ENCODE measurements at regions not wholly inside any gene's neighbourhood (a gene's known extent, or its start where the extent isn't known, plus 50 kb on each side); places are given as distances from the start of the nearest gene placed in this dataset.

- ChIA-PET POLR2A (ENCODE audit: low non-redundant PET) (no interaction called here), CTCF (no interaction called here)
- no peak overlapping the region for H3K27ac ChIP-seq
- TF ChIP-seq CTCF (conservative IDR thresholded peaks at IDR 0.05; ENCODE audit: low read depth): no peak
- peak; percentile 1 for DNase-seq (ENCODE audit: low spot score)
Observed at GRCh38 chr4:60531776-60532379, 668.2 kb upstream of the ADGRL3 start.

GRCh38 chr4:60544981-60545380, 655.1 kb upstream of the ADGRL3 start:
- ChIA-PET CTCF (no interaction called here), POLR2A (ENCODE audit: low non-redundant PET) (no interaction called here)
- H3K27ac ChIP-seq: no peak overlapping the region
- TF ChIP-seq CTCF (conservative IDR thresholded peaks at IDR 0.05; ENCODE audit: low read depth): no peak
- DNase-seq (ENCODE audit: low spot score): no peak

- ChIA-PET CTCF (interaction anchor here (0.5 to 0.7 kb wide), 3 partner anchors 12 to 451 kb away, joined by 3 to 5 read pairs (median 3); no protein-coding TSS in a partner anchor), POLR2A (ENCODE audit: low non-redundant PET) (no interaction called here)
- H3K27ac ChIP-seq: no peak overlapping the region
- DNase-seq (ENCODE audit: low spot score): no peak
- no peak for TF ChIP-seq CTCF (conservative IDR thresholded peaks at IDR 0.05; ENCODE audit: low read depth)
Observed at GRCh38 chr4:60562334-60562733, 637.8 kb upstream of the ADGRL3 start.

GRCh38 chr4:60565558-60565957, 634.6 kb upstream of the ADGRL3 start:
- POLR2A ChIA-PET (ENCODE audit: low non-redundant PET): no interaction called here
- no peak overlapping the region for H3K27ac ChIP-seq
- CTCF ChIA-PET: interaction anchor here (0.7 kb wide), 1 partner anchor 284 kb away, joined by 5 read pairs; no protein-coding TSS in a partner anchor
- no peak for TF ChIP-seq CTCF (conservative IDR thresholded peaks at IDR 0.05; ENCODE audit: low read depth)
- DNase-seq (ENCODE audit: low spot score): no peak

- POLR2A ChIA-PET (ENCODE audit: low non-redundant PET): no interaction called here
- CTCF ChIA-PET: interaction anchor here (0.7 kb wide), 1 partner anchor 296 kb away, joined by 4 read pairs; no protein-coding TSS in a partner anchor
- no peak overlapping the region for H3K27ac ChIP-seq
- TF ChIP-seq CTCF (conservative IDR thresholded peaks at IDR 0.05; ENCODE audit: low read depth): no peak
- DNase-seq (ENCODE audit: low spot score): no peak
Observed at GRCh38 chr4:60575336-60575735, 624.8 kb upstream of the ADGRL3 start.

DNA sequence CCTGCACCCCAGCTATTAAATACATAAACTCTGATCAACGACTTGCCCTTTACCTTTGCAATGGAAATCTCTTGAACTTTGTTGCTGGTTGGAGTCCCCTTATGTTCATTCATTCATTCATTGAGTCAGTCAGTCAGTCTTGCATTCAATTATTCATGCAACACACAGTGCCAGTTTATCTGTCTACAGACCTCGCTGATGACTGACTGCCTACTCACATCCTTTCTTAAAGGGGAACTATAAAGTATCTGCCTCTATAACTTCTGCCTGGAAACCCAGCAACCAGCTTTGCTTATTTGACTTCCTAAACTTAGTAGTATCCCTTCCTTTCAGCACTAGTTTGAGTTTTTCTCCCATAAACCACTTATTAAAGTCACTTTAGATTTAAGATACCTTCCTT, 620.8 kb upstream of the ADGRL3 start:
- no peak for TF ChIP-seq CTCF (conservative IDR thresholded peaks at IDR 0.05; ENCODE audit: low read depth)
- ChIA-PET CTCF (no interaction called here), POLR2A (ENCODE audit: low non-redundant PET) (no interaction called here)
- no peak overlapping the region for H3K27ac ChIP-seq
- DNase-seq (ENCODE audit: low spot score): peak; percentile 17

Measured in RWPE1 (cell line).